ENCODE measurements at regions not wholly inside any gene's neighbourhood (a gene's known extent, or its start where the extent isn't known, plus 50 kb on each side); places are given as distances from the start of the nearest gene placed in this dataset.
"Not testable (repeated sequence)": the region's sequence is repeated elsewhere in the genome, so short reads cannot be mapped to it uniquely, and the experiment has no call there.

GRCh38 chr5:163578652-163579051, 73.2 kb downstream of the MAT2B start:
- Histone ChIP-seq H2AFZ (ENCODE audit: low read depth, low read length, severe bottlenecking) (no peak overlapping the region), H3F3A (ENCODE audit: insufficient read depth) (no peaks in the 10 kb centered on the region), H3K9me2 (replicated peaks; ENCODE audit: insufficient read depth, low read length) (no peaks in the 10 kb centered on the region), H3K4me3 (ENCODE audit: insufficient read depth, low read length, poor library complexity, severe bottlenecking) (no peak overlapping the region), H3K79me2 (ENCODE audit: insufficient read depth, low read length) (no peaks in the 10 kb centered on the region), H3K9me3 (ENCODE audit: insufficient read depth, low read length) (no peaks in the 10 kb centered on the region), H3K4me2 (ENCODE audit: low read depth, low read length, poor library complexity, severe bottlenecking) (no peak overlapping the region), H3K36me3 (ENCODE audit: low read length) (no peaks in the 10 kb centered on the region), H3K9ac (ENCODE audit: low read length) (no peak overlapping the region), H3K27ac (ENCODE audit: low read depth, low read length) (no peak overlapping the region), H4K20me1 (ENCODE audit: low read depth, low read length) (no peaks in the 10 kb centered on the region), H3K27me3 (ENCODE audit: low read length) (no peaks in the 10 kb centered on the region)
- no peak for TF ChIP-seq CTCF (IDR thresholded peaks at IDR 0.05; ENCODE audit: insufficient read depth, low read length, poor library complexity, severe bottlenecking)
- TF ChIP-seq EZH2phosphoT487 (conservative IDR thresholded peaks at IDR 0.05; ENCODE audit: low read length) = no peak

GRCh38 chr5:163579729-163580128, 74.3 kb downstream of the MAT2B start:
- no peaks in the 10 kb centered on the region for H3K79me2 ChIP-seq (ENCODE audit: insufficient read depth, low read length)
- TF ChIP-seq EZH2phosphoT487 (conservative IDR thresholded peaks at IDR 0.05; ENCODE audit: low read length) = no peak
- TF ChIP-seq CTCF (IDR thresholded peaks at IDR 0.05; ENCODE audit: insufficient read depth, low read length, poor library complexity, severe bottlenecking) = no peak
- no peak overlapping the region for H3K4me3 ChIP-seq (ENCODE audit: insufficient read depth, low read length, poor library complexity, severe bottlenecking)

GRCh38 chr5:163580516-163580915, 75.1 kb downstream of the MAT2B start:
- Histone ChIP-seq H4K20me1 (ENCODE audit: low read depth, low read length) (no peaks in the 10 kb centered on the region), H3F3A (ENCODE audit: insufficient read depth) (no peaks in the 10 kb centered on the region), H3K9ac (ENCODE audit: low read length) (no peak overlapping the region), H3K4me3 (ENCODE audit: insufficient read depth, low read length, poor library complexity, severe bottlenecking) (no peak overlapping the region), H2AFZ (ENCODE audit: low read depth, low read length, severe bottlenecking) (no peak overlapping the region), H3K27me3 (ENCODE audit: low read length) (no peaks in the 10 kb centered on the region), H3K27ac (ENCODE audit: low read depth, low read length) (no peak overlapping the region), H3K9me3 (ENCODE audit: insufficient read depth, low read length) (no peaks in the 10 kb centered on the region), H3K9me2 (replicated peaks; ENCODE audit: insufficient read depth, low read length) (no peaks in the 10 kb centered on the region), H3K4me2 (ENCODE audit: low read depth, low read length, poor library complexity, severe bottlenecking) (no peak overlapping the region), H3K36me3 (ENCODE audit: low read length) (no peaks in the 10 kb centered on the region), H3K79me2 (ENCODE audit: insufficient read depth, low read length) (no peaks in the 10 kb centered on the region)
- TF ChIP-seq CTCF (IDR thresholded peaks at IDR 0.05; ENCODE audit: insufficient read depth, low read length, poor library complexity, severe bottlenecking) = no peak
- no peak for TF ChIP-seq EZH2phosphoT487 (conservative IDR thresholded peaks at IDR 0.05; ENCODE audit: low read length)

More at GRCh38 chr5:163579729-163580128, 74.3 kb downstream of the MAT2B start:
- Histone ChIP-seq H3K36me3 (ENCODE audit: low read length) (no peaks in the 10 kb centered on the region), H3K9me3 (ENCODE audit: insufficient read depth, low read length) (no peaks in the 10 kb centered on the region), H3K27me3 (ENCODE audit: low read length) (no peaks in the 10 kb centered on the region), H3K9ac (ENCODE audit: low read length) (no peak overlapping the region), H3K9me2 (replicated peaks; ENCODE audit: insufficient read depth, low read length) (no peaks in the 10 kb centered on the region), H3K4me2 (ENCODE audit: low read depth, low read length, poor library complexity, severe bottlenecking) (no peak overlapping the region), H4K20me1 (ENCODE audit: low read depth, low read length) (no peaks in the 10 kb centered on the region), H3K27ac (ENCODE audit: low read depth, low read length) (no peak overlapping the region), H3F3A (ENCODE audit: insufficient read depth) (no peaks in the 10 kb centered on the region), H2AFZ (ENCODE audit: low read depth, low read length, severe bottlenecking) (no peak overlapping the region)

- H3K36me3 ChIP-seq (ENCODE audit: low read length); H3K27ac ChIP-seq (ENCODE audit: low read depth, low read length); H3K4me2 ChIP-seq (ENCODE audit: low read depth, low read length, poor library complexity, severe bottlenecking); H4K20me1 ChIP-seq (ENCODE audit: low read depth, low read length); H3K9me2 ChIP-seq (replicated peaks; ENCODE audit: insufficient read depth, low read length); H3F3A ChIP-seq (ENCODE audit: insufficient read depth); H3K9ac ChIP-seq (ENCODE audit: low read length); H3K79me2 ChIP-seq (ENCODE audit: insufficient read depth, low read length); H3K27me3 ChIP-seq (ENCODE audit: low read length); H3K4me3 ChIP-seq (ENCODE audit: insufficient read depth, low read length, poor library complexity, severe bottlenecking); H3K9me3 ChIP-seq (ENCODE audit: insufficient read depth, low read length); H2AFZ ChIP-seq (ENCODE audit: low read depth, low read length, severe bottlenecking): not testable (repeated sequence)
Measured at GRCh38 chr5:163583491-163584153, 78.2 kb downstream of the MAT2B start.

All from SU-DHL-6 (cell line).